ENCODE measurements at regions not wholly inside any gene's neighbourhood (a gene's known extent, or its start where the extent isn't known, plus 50 kb on each side); places are given as distances from the start of the nearest gene placed in this dataset.
"Not testable (repeated sequence)": the region's sequence is repeated elsewhere in the genome, so short reads cannot be mapped to it uniquely, and the experiment has no call there.

GRCh38 chr6:71090217-71090616, 133.4 kb upstream of the B3GAT2 start:
- Histone ChIP-seq H3K4me3 (no peak overlapping the region), H3K27ac (no peak overlapping the region), H3K9me3 (ENCODE audit: low read depth, low read length) (no peaks in the 10 kb centered on the region), H3K9ac (ENCODE audit: insufficient read length) (no peak overlapping the region), H3K36me3 (ENCODE audit: insufficient read depth, low read length) (no peaks in the 10 kb centered on the region)
- no peak for DNase-seq (ENCODE audit: low read depth, low spot score)
- TF ChIP-seq POLR2AphosphoS5 (IDR thresholded peaks at IDR 0.05; ENCODE audit: borderline replicate concordance, low read depth, low read length) (no peak), FOXP2 (optimal IDR thresholded peaks at IDR 0.05; ENCODE audit: control extremely low read depth, extremely low read length, insufficient read depth) (no peak), EZH2 (IDR thresholded peaks at IDR 0.05) (no peak)

GRCh38 chr6:71091167-71091566, 134.3 kb upstream of the B3GAT2 start:
- Histone ChIP-seq H3K4me3 (no peak overlapping the region), H3K9me3 (ENCODE audit: low read depth, low read length) (no peaks in the 10 kb centered on the region), H3K9ac (ENCODE audit: insufficient read length) (no peak overlapping the region), H3K36me3 (ENCODE audit: insufficient read depth, low read length) (no peaks in the 10 kb centered on the region), H3K27ac (no peak overlapping the region)
- no peak for TF ChIP-seq FOXP2 (optimal IDR thresholded peaks at IDR 0.05; ENCODE audit: control extremely low read depth, extremely low read length, insufficient read depth)
- no peak for TF ChIP-seq POLR2AphosphoS5 (IDR thresholded peaks at IDR 0.05; ENCODE audit: borderline replicate concordance, low read depth, low read length)
- TF ChIP-seq EZH2 (IDR thresholded peaks at IDR 0.05): no peak
- no peak for DNase-seq (ENCODE audit: low read depth, low spot score)

- H3K9me3 ChIP-seq (ENCODE audit: low read depth, low read length): no peaks in the 10 kb centered on the region
- no peaks in the 10 kb centered on the region for H3K36me3 ChIP-seq (ENCODE audit: insufficient read depth, low read length)
- H3K4me3 ChIP-seq: no peak overlapping the region
- DNase-seq (ENCODE audit: low read depth, low spot score): no peak
- H3K27ac ChIP-seq: no peak overlapping the region
- no peak for TF ChIP-seq EZH2 (IDR thresholded peaks at IDR 0.05)
- TF ChIP-seq FOXP2 (optimal IDR thresholded peaks at IDR 0.05; ENCODE audit: control extremely low read depth, extremely low read length, insufficient read depth): no peak
- no peak for TF ChIP-seq POLR2AphosphoS5 (IDR thresholded peaks at IDR 0.05; ENCODE audit: borderline replicate concordance, low read depth, low read length)
- no peak overlapping the region for H3K9ac ChIP-seq (ENCODE audit: insufficient read length)
Measured at GRCh38 chr6:71091956-71092355, 135.1 kb upstream of the B3GAT2 start.

GRCh38 chr6:71097264-71097663, 140.4 kb upstream of the B3GAT2 start:
- H3K4me3 ChIP-seq; H3K36me3 ChIP-seq (ENCODE audit: insufficient read depth, low read length); H3K27ac ChIP-seq; H3K9ac ChIP-seq (ENCODE audit: insufficient read length); H3K9me3 ChIP-seq (ENCODE audit: low read depth, low read length); DNase-seq (ENCODE audit: low read depth, low spot score): not testable (repeated sequence)

GRCh38 chr6:71099649-71100048, 142.8 kb upstream of the B3GAT2 start:
- Histone ChIP-seq H3K4me3 (no peak overlapping the region), H3K9ac (ENCODE audit: insufficient read length) (no peak overlapping the region), H3K9me3 (ENCODE audit: low read depth, low read length) (no peaks in the 10 kb centered on the region), H3K27ac (no peak overlapping the region), H3K36me3 (ENCODE audit: insufficient read depth, low read length) (no peaks in the 10 kb centered on the region)
- TF ChIP-seq POLR2AphosphoS5 (IDR thresholded peaks at IDR 0.05; ENCODE audit: borderline replicate concordance, low read depth, low read length): no peak
- no peak for DNase-seq (ENCODE audit: low read depth, low spot score)

- Histone ChIP-seq H3K36me3 (ENCODE audit: insufficient read depth, low read length) (no peaks in the 10 kb centered on the region), H3K9ac (ENCODE audit: insufficient read length) (no peak overlapping the region), H3K27ac (no peak overlapping the region), H3K9me3 (ENCODE audit: low read depth, low read length) (no peaks in the 10 kb centered on the region), H3K4me3 (no peak overlapping the region)
- no peak for TF ChIP-seq FOXP2 (optimal IDR thresholded peaks at IDR 0.05; ENCODE audit: control extremely low read depth, extremely low read length, insufficient read depth)
- no peak for TF ChIP-seq POLR2AphosphoS5 (IDR thresholded peaks at IDR 0.05; ENCODE audit: borderline replicate concordance, low read depth, low read length)
- no peak for TF ChIP-seq EZH2 (IDR thresholded peaks at IDR 0.05)
- DNase-seq (ENCODE audit: low read depth, low spot score): no peak
Measured at GRCh38 chr6:71103130-71103529, 146.3 kb upstream of the B3GAT2 start.

- Histone ChIP-seq H3K27ac (no peak overlapping the region), H3K4me3 (no peak overlapping the region), H3K9ac (ENCODE audit: insufficient read length) (no peak overlapping the region), H3K9me3 (ENCODE audit: low read depth, low read length) (no peaks in the 10 kb centered on the region), H3K36me3 (ENCODE audit: insufficient read depth, low read length) (no peaks in the 10 kb centered on the region)
- DNase-seq (ENCODE audit: low read depth, low spot score): no peak
- TF ChIP-seq POLR2AphosphoS5 (IDR thresholded peaks at IDR 0.05; ENCODE audit: borderline replicate concordance, low read depth, low read length) (no peak), FOXP2 (optimal IDR thresholded peaks at IDR 0.05; ENCODE audit: control extremely low read depth, extremely low read length, insufficient read depth) (no peak), EZH2 (IDR thresholded peaks at IDR 0.05) (no peak)
Measured at GRCh38 chr6:71103641-71104040, 146.8 kb upstream of the B3GAT2 start.

- Histone ChIP-seq H3K9ac (ENCODE audit: insufficient read length) (no peak overlapping the region), H3K36me3 (ENCODE audit: insufficient read depth, low read length) (no peaks in the 10 kb centered on the region), H3K27ac (peak overlapping the region; percentile 65), H3K9me3 (ENCODE audit: low read depth, low read length) (no peaks in the 10 kb centered on the region), H3K4me3 (no peak overlapping the region; the same call in 1 of the 2 replicates)
- DNase-seq (ENCODE audit: low read depth, low spot score): no peak
- TF ChIP-seq EZH2 (IDR thresholded peaks at IDR 0.05) (no peak), POLR2AphosphoS5 (IDR thresholded peaks at IDR 0.05; ENCODE audit: borderline replicate concordance, low read depth, low read length) (no peak), FOXP2 (optimal IDR thresholded peaks at IDR 0.05; ENCODE audit: control extremely low read depth, extremely low read length, insufficient read depth) (no peak)
Measured at GRCh38 chr6:71106276-71106675, 149.4 kb upstream of the B3GAT2 start.

- no peak for DNase-seq (ENCODE audit: low read depth, low spot score)
- Histone ChIP-seq H3K9ac (ENCODE audit: insufficient read length) (peak overlapping the region; percentile 6), H3K9me3 (ENCODE audit: low read depth, low read length) (no peaks in the 10 kb centered on the region), H3K4me3 (peak overlapping the region; percentile 47), H3K36me3 (ENCODE audit: insufficient read depth, low read length) (no peaks in the 10 kb centered on the region), H3K27ac (peak overlapping the region; percentile 43; the same call in 1 of the 2 replicates)
- TF ChIP-seq POLR2AphosphoS5 (IDR thresholded peaks at IDR 0.05; ENCODE audit: borderline replicate concordance, low read depth, low read length) (no peak), EZH2 (IDR thresholded peaks at IDR 0.05) (no peak), FOXP2 (optimal IDR thresholded peaks at IDR 0.05; ENCODE audit: control extremely low read depth, extremely low read length, insufficient read depth) (no peak)
Measured at GRCh38 chr6:71107911-71108420, 151.1 kb upstream of the B3GAT2 start.
